SU-DHL-6 (cell line): ENCODE measurements at regions not wholly inside any gene's neighbourhood (a gene's known extent, or its start where the extent isn't known, plus 50 kb on each side); places are given as distances from the start of the nearest gene placed in this dataset.

Experiments
- CTCF ChIP-seq: fragments of 200-600 bp; sonication (generic); IDR thresholded peaks from one replicate; pipeline ENCODE4 v1.5.1; 2017; ENCODE audit warnings: antibody characterized with exemption, mild to moderate bottlenecking, low read length, moderate library complexity; ENCODE audit not compliant: insufficient read depth, poor library complexity, severe bottlenecking
- EZH2phosphoT487 ChIP-seq: fragments of 200-600 bp; sonication (generic), shearing (Covaris generic); conservative IDR thresholded peaks from 2 replicates; pipeline ENCODE4 v1.6.1; 2018; ENCODE audit warnings: mild to moderate bottlenecking, antibody characterized with exemption, low read length, moderate library complexity, mixed read lengths

GRCh38 chr5:39484673-39485072 is 59.9 kb upstream of the DAB2 start:
- TF ChIP-seq CTCF (no peak), EZH2phosphoT487 (no peak)
